HG03045 (cell line): ENCODE measurements at regions not wholly inside any gene's neighbourhood (a gene's known extent, or its start where the extent isn't known, plus 50 kb on each side); places are given as distances from the start of the nearest gene placed in this dataset.
"Not testable (repeated sequence)": the region's sequence is repeated elsewhere in the genome, so short reads cannot be mapped to it uniquely, and the experiment has no call there.

Source experiments
- ATAC-seq: cut with Tn5 transposase; IDR thresholded peaks from one replicate; pipeline ENCODE4 v1.9.1; 2021; ENCODE audit warnings: mild to moderate bottlenecking, moderate library complexity; ENCODE audit not compliant: unreplicated experiment

GRCh38 chr10:23643111-23643780 is 204.4 kb downstream of the OTUD1 start:
- no peak for ATAC-seq

- ATAC-seq, result no peak
Observed at GRCh38 chr10:23648618-23649017, 209.7 kb downstream of the OTUD1 start.

GRCh38 chr10:23656735-23657134 is 217.9 kb downstream of the OTUD1 start:
- no peak for ATAC-seq

GRCh38 chr10:23657677-23658076 is 218.8 kb downstream of the OTUD1 start:
- no peak for ATAC-seq

DNA sequence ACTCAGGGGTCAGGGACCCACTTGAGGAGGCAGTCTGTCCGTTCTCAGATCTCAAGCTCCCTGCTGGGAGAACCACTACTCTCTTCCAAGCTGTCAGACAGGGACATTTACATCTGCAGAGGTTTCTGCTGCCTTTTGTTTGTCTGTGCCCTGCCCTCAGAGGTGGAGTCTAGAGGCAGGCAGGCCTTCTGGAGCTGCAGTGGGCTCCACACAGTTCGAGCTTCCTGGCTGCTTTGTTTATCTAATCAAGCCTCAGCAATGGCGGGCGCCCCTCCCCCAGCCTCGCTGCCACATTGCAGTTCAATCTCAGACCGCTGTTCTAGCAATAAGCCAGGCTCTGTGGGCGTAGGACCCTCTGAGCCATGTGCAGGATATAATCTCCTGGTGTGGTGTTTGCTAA is 233.0 kb downstream of the OTUD1 start:
- ATAC-seq, result not testable (repeated sequence)

DNA sequence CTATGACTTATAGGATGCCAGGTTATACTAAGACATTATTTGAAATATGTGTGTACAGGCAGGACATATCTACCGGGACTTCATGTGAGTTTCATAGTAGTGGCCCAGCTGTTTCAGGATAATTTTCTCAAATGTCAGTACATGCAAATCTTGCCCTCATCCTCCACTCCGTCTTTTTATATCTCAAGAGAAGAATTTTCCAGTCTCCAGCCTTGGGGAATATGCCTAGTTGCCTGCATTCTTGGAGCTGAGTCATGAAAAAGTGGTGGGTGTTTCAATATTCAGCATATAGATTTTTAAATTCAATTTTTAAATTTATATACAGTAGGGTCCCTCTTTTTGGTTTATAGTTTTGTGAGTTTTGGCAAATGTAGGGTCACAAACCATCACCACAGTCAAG is 236.7 kb downstream of the OTUD1 start:
- no peak for ATAC-seq

GRCh38 chr10:23676296-23676695 is 237.4 kb downstream of the OTUD1 start:
- ATAC-seq, result no peak

DNA sequence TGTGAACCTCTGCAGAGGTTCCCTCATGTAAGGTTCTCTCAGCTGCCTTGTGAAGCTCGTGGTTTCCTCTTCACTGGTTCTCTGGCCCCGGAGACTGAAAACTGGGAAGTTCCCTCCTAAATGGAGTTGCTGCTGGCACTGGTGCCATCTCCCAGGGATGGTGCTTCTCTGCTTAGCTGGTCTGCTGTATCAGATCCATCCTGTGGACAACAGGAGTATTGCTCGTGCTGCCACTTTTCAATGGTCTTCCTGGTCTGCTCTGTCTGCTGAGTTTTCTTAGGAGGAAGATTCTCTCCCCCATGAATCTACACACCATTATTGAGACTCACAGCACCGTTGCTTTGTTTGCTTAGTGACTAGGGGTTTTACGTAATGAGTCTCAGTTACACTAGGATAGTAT is 247.8 kb downstream of the OTUD1 start:
- no peak for ATAC-seq

GRCh38 chr10:23692736-23693135 is 253.9 kb downstream of the OTUD1 start:
- ATAC-seq, result no peak

GRCh38 chr10:23693501-23693901 is 254.6 kb downstream of the OTUD1 start:
- ATAC-seq, result no peak

GRCh38 chr10:23693925-23694324 is 255.1 kb downstream of the OTUD1 start:
- ATAC-seq, result no peak

DNA sequence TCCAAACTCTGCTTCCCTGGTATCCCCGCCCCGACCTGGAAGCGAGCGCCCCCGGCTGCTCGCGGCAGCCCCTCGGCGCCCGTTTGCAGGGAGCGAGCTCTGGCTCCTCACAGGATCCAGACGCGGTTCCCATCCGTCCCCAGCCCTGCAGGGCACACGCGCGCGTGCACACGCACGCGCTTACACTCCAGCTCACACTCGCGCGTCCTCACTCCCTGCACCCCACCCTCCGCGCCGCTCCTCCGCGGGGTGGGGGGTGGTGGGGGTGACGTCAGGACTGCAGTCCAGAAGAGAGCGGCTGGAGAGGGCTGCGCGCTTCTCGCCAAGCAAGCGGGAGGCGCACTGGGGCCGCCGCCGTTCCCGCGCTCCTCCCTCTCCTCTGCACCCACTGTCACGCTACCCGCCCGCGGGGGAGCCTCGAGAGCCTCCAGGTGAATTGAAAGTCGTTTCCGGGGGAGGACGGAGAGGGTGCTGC is 255.6 kb downstream of the OTUD1 start:
- ATAC-seq, result no peak

DNA sequence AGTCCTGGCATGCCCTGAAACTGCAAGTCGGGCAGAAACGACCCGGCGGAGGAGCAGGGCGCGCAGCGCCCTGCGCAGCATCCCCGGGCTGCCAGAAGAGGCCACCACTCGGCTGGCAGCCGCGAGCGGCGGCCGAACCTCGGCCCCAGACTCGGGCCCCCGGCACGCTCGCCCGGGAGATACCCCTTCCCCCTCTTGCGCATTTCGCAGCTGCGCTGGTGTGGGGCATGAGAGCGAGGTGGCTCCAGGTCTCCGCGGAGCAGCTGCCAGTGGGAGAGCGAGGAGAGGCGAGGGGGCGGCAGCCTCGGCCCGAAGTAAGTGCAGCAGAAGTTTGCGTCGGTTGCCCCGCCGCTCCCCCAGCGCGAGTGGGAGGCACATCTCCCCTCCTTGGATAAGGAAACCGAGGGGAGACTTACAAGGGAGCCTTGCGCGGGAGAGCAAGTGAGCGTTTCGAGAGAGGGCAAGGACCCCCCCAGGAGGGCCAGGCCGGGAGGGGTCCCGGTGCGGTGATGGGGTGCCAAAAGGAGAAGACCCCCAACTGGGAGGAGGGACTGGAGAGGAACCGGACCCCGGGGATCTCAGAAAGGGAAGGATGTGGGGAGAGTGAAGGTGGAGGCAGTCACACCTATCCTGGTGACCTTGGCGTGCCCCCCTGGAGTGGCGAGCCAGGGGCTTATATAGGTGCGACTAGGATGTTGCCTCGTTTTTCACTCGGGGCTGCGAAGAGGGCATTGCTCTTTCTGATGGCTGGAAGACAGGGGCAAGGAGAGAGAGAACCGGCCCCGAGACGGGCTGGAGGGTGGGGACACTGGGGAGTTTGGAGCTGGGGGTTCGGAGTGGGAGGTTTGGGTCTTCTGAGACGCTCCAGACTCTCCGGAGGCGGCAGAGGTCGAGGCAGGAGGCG is 256.3 kb downstream of the OTUD1 start:
- no peak for ATAC-seq

GRCh38 chr10:23695825-23696420 is 257.0 kb downstream of the OTUD1 start:
- ATAC-seq, result no peak

DNA sequence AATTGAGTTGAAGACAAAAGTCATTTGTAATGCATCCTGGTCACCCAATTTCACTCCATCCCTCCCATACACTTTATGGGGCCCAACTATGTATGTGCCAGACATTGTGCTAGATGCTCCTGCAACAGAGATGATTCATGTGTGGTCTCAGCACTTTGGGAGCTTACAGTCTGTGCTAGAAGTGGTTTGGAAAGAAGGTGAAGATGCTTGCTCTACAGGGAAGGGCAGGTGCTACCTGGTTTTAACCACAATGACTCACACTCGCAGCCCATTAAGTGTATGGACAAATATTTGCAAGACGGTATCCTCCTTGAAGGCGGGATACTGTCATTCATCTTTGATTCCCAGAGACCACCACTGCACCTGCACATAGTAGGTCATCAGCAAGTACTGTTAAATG is 257.6 kb downstream of the OTUD1 start:
- ATAC-seq, result no peak

GRCh38 chr10:23702977-23703414 is 264.1 kb downstream of the OTUD1 start:
- ATAC-seq, result peak; percentile 87

DNA sequence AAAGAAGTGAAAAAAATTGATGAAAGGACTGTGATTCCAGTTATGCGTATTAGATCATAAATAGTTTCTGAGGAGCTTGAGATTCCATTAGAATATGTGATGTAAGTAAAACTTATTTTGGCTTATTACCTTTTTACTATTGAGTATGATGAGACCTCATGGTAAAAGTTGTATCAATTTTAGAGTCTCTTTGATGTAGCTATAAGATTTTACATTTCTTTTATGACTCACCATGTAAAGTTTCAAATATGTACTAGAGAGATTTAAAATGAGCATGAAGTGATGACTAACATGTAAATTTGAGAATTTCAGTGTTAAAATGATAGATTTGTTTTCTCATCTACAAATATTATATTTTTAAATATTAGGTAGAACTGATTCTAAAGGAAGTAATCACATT is 276.5 kb downstream of the OTUD1 start:
- no peak for ATAC-seq

- no peak for ATAC-seq
Observed at GRCh38 chr10:23717913-23718312, 279.0 kb downstream of the OTUD1 start.

- no peak for ATAC-seq
Observed at GRCh38 chr10:23718946-23719345, 280.1 kb downstream of the OTUD1 start.

- no peak for ATAC-seq
Observed at GRCh38 chr10:23723796-23724195, 284.9 kb downstream of the OTUD1 start.

GRCh38 chr10:23725548-23725947 is 286.7 kb downstream of the OTUD1 start:
- no peak for ATAC-seq

- ATAC-seq, result no peak
Observed at GRCh38 chr10:23742368-23742767, 303.5 kb downstream of the OTUD1 start.
